ENCODE measurements at regions not wholly inside any gene's neighbourhood (a gene's known extent, or its start where the extent isn't known, plus 50 kb on each side); places are given as distances from the start of the nearest gene placed in this dataset.

GRCh38 chr1:178572604-178573003, 59.7 kb downstream of the TEX35 start:
- H4K20me1 ChIP-seq (ENCODE audit: insufficient read depth, low read length) = no peaks in the 10 kb centered on the region
- H3K36me3 Mint-ChIP-seq (ENCODE audit: low read depth, unreplicated experiment) = no peaks in the 10 kb centered on the region
- peaks cover 6% of the 10 kb centered on the region for H3K4me1 Mint-ChIP-seq (ENCODE audit: low read depth, unreplicated experiment)
- H3K9ac ChIP-seq (ENCODE audit: low read length) = no peak overlapping the region
- H3K27ac Mint-ChIP-seq (ENCODE audit: unreplicated experiment) = no peak overlapping the region
- H2AFZ ChIP-seq (ENCODE audit: low read depth, low read length) = no peak overlapping the region
- no peaks in the 10 kb centered on the region for H3K79me2 ChIP-seq (ENCODE audit: insufficient read depth, low read length)
- FAIRE-seq (no peak), DNase-seq (ENCODE audit: low read depth) (no peak)
- H3K27ac ChIP-seq (ENCODE audit: low read depth, low read length) = no peak overlapping the region
- peaks cover 4% of the 10 kb centered on the region for H3K4me1 ChIP-seq (ENCODE audit: insufficient read depth, low read length)
- peaks cover 3% of the 10 kb centered on the region for H3K27me3 Mint-ChIP-seq (ENCODE audit: low read depth, unreplicated experiment)
- TF ChIP-seq CTCF (IDR thresholded peaks at IDR 0.05; ENCODE audit: insufficient read depth, low read depth, low read length) = no peak
- no peaks in the 10 kb centered on the region for H3K36me3 ChIP-seq (ENCODE audit: insufficient read depth, low read length)
- no peak overlapping the region for H3K4me2 ChIP-seq (ENCODE audit: low read length)
- H3K27me3 ChIP-seq (ENCODE audit: insufficient read depth, low read length) = no peaks in the 10 kb centered on the region
- peaks cover 4% of the 10 kb centered on the region for H3K9me3 Mint-ChIP-seq (ENCODE audit: unreplicated experiment)
- no peak overlapping the region for H3K4me3 ChIP-seq (ENCODE audit: insufficient read depth, low read depth, low read length)
- H3K9me3 ChIP-seq (ENCODE audit: insufficient read depth, low read depth, low read length) = no peaks in the 10 kb centered on the region
- H3K4me3 Mint-ChIP-seq (ENCODE audit: unreplicated experiment) = no peak overlapping the region

GRCh38 chr1:178573330-178573729, 60.4 kb downstream of the TEX35 start:
- Histone ChIP-seq H3K4me3 (ENCODE audit: insufficient read depth, low read depth, low read length) (no peak overlapping the region), H2AFZ (ENCODE audit: low read depth, low read length) (no peak overlapping the region), H3K36me3 (ENCODE audit: insufficient read depth, low read length) (no peaks in the 10 kb centered on the region), H3K79me2 (ENCODE audit: insufficient read depth, low read length) (no peaks in the 10 kb centered on the region), H3K27me3 (ENCODE audit: insufficient read depth, low read length) (no peaks in the 10 kb centered on the region), H3K9ac (ENCODE audit: low read length) (no peak overlapping the region), H3K4me1 (ENCODE audit: insufficient read depth, low read length) (peaks cover 4% of the 10 kb centered on the region), H3K27ac (ENCODE audit: low read depth, low read length) (no peak overlapping the region), H3K4me2 (ENCODE audit: low read length) (no peak overlapping the region), H3K9me3 (ENCODE audit: insufficient read depth, low read depth, low read length) (no peaks in the 10 kb centered on the region), H4K20me1 (ENCODE audit: insufficient read depth, low read length) (no peaks in the 10 kb centered on the region)
- H3K27ac Mint-ChIP-seq (ENCODE audit: unreplicated experiment) = no peak overlapping the region
- no peak for TF ChIP-seq CTCF (IDR thresholded peaks at IDR 0.05; ENCODE audit: insufficient read depth, low read depth, low read length)
- TF ChIP-seq EZH2 (IDR thresholded peaks at IDR 0.05; ENCODE audit: insufficient read depth, low read length) = no peak
- peaks cover 3% of the 10 kb centered on the region for H3K27me3 Mint-ChIP-seq (ENCODE audit: low read depth, unreplicated experiment)
- H3K4me1 Mint-ChIP-seq (ENCODE audit: low read depth, unreplicated experiment) = peaks cover 6% of the 10 kb centered on the region
- peaks cover 1% of the 10 kb centered on the region for H3K9me3 Mint-ChIP-seq (ENCODE audit: unreplicated experiment)
- DNase-seq (ENCODE audit: low read depth) (no peak), FAIRE-seq (no peak)
- H3K36me3 Mint-ChIP-seq (ENCODE audit: low read depth, unreplicated experiment) = no peaks in the 10 kb centered on the region
- no peak overlapping the region for H3K4me3 Mint-ChIP-seq (ENCODE audit: unreplicated experiment)

GRCh38 chr1:178574345-178574744, 61.4 kb downstream of the TEX35 start:
- Histone ChIP-seq H3K4me1 (ENCODE audit: insufficient read depth, low read length) (peaks cover 4% of the 10 kb centered on the region), H3K4me3 (ENCODE audit: insufficient read depth, low read depth, low read length) (no peak overlapping the region), H3K9me3 (ENCODE audit: insufficient read depth, low read depth, low read length) (no peaks in the 10 kb centered on the region), H3K27me3 (ENCODE audit: insufficient read depth, low read length) (no peaks in the 10 kb centered on the region), H3K27ac (ENCODE audit: low read depth, low read length) (no peak overlapping the region), H3K4me2 (ENCODE audit: low read length) (no peak overlapping the region), H3K79me2 (ENCODE audit: insufficient read depth, low read length) (no peaks in the 10 kb centered on the region), H4K20me1 (ENCODE audit: insufficient read depth, low read length) (no peaks in the 10 kb centered on the region), H3K36me3 (ENCODE audit: insufficient read depth, low read length) (no peaks in the 10 kb centered on the region), H2AFZ (ENCODE audit: low read depth, low read length) (no peak overlapping the region), H3K9ac (ENCODE audit: low read length) (no peak overlapping the region)
- Mint-ChIP-seq H3K4me1 (ENCODE audit: low read depth, unreplicated experiment) (peaks cover 6% of the 10 kb centered on the region), H3K27ac (ENCODE audit: unreplicated experiment) (no peak overlapping the region), H3K27me3 (ENCODE audit: low read depth, unreplicated experiment) (peaks cover 4% of the 10 kb centered on the region), H3K4me3 (ENCODE audit: unreplicated experiment) (no peak overlapping the region), H3K9me3 (ENCODE audit: unreplicated experiment) (peaks cover 1% of the 10 kb centered on the region), H3K36me3 (ENCODE audit: low read depth, unreplicated experiment) (no peaks in the 10 kb centered on the region)
- FAIRE-seq (no peak), DNase-seq (ENCODE audit: low read depth) (no peak)
- TF ChIP-seq CTCF (IDR thresholded peaks at IDR 0.05; ENCODE audit: insufficient read depth, low read depth, low read length) (no peak), EZH2 (IDR thresholded peaks at IDR 0.05; ENCODE audit: insufficient read depth, low read length) (no peak)
